ENCODE measurements at regions not wholly inside any gene's neighbourhood (a gene's known extent, or its start where the extent isn't known, plus 50 kb on each side); places are given as distances from the start of the nearest gene placed in this dataset.

- peak; percentile 3 for DNase-seq (ENCODE audit: low spot score)
Observed at GRCh38 chr14:84657911-84658310, 872.0 kb upstream of the FLRT2 start.

- DNase-seq (ENCODE audit: low spot score), result no peak
Observed at GRCh38 chr14:84670796-84671195, 859.1 kb upstream of the FLRT2 start.

DNA sequence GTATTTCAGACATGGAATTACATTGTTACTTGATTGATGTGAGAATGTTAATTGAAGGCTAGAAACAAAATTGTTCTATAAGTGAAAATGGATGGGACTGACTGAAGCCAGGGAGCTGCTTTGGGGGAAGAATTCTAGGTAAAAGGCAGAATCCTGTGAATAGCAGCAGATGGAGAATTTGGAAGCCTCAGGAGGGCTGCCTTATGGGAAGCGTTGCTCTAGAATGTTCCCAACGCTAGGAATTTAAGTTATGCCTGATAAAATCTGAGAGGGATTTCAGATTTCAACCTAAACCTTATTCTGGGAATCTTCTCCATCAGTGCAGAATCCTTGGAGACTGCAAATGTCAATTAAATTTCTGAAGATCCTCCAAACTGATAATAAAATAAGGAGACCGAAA, 858.2 kb upstream of the FLRT2 start:
- DNase-seq (ENCODE audit: low spot score), result no peak

DNA sequence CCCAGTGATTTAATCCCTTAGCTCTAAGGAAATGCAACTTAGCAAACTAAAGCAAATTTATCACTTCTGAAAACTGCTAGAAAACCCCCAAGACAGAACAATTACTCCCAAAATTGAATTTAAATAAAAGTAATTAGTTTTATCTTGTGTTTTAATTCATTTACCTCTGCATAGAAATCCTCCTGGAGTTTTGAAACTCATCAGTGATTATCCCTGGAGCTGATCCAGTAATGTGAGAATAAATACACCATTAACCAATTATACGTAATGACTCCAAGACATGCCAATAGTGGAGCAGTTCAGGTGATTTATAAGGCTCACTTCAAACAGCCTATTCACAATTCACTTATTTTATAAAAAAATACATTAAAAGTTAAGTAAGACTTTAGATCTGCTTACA, 855.3 kb upstream of the FLRT2 start:
- no peak for DNase-seq (ENCODE audit: low spot score)

DNA sequence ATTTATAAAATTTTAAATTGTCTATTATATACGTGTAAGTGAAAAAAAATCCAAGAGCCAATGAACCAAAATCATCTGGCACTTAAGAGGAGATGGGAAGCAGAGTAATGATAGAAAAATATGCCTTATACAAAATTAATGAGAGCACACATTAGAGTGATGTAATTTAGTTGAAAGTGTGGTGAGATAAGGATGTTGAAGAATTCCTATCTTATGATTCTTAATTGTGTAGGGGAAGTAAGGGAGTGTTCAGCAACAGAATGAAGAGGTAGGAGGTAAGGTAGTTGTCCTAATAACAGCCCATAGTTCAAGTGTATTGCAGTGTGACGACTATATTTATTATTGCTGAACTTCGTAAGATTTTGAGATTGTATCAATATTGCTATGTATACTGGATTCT, 843.4 kb upstream of the FLRT2 start:
- no peak for DNase-seq (ENCODE audit: low spot score)

DNA sequence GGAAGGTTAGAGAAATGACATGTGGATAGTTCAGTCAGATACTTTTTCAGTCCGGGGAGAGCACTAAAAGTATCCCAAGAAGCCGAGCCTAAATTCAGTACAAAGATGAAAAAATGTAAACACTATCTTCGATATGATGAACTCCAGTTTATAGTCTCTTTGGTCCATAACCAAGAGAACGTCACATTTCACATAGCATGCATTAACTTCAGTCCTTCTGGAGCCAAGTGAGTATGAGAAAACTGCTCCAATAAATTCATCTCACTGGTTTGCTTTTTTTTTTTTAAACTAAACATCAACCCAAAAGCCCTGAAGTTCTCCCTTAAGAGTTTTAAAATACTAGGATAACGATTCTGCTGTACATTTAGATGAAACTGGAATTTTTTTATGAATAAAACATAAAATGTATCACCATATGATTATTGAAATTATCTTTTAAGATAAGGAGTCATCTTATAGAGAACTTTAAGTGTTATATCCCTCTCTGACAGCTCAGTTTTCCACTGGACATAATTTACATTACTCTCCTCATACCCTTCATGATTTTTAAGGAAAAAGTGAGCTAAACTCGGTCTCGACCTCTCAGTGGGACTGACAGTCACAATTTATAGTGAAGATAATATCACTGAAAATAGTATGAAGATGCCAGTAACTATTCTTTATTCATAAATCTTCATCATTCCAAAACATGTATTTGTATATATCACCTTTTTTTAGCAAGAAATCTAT, 841.5 kb upstream of the FLRT2 start:
- no peak for DNase-seq (ENCODE audit: low spot score)

DNA sequence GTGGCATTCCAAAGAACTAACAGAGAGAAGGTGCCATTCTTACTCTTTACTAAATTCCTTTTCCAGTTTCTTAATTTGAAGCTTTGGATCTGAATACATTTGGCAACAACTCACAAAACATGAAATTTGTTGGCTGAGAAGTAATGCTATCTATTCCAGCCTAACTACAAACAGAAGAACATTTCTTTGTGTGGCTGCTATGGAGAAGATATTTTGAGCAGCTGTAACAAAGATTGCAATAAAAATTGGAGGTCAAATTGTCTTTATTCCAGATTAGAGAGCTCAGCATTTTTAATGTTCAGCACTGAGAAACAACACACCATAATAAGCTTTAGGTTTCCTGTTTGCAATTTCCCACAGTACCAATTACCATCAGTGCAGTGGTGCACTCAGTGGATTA, 835.8 kb upstream of the FLRT2 start:
- no peak for DNase-seq (ENCODE audit: low spot score)

GRCh38 chr14:84704601-84705000, 825.3 kb upstream of the FLRT2 start:
- no peak for DNase-seq (ENCODE audit: low spot score)

DNA sequence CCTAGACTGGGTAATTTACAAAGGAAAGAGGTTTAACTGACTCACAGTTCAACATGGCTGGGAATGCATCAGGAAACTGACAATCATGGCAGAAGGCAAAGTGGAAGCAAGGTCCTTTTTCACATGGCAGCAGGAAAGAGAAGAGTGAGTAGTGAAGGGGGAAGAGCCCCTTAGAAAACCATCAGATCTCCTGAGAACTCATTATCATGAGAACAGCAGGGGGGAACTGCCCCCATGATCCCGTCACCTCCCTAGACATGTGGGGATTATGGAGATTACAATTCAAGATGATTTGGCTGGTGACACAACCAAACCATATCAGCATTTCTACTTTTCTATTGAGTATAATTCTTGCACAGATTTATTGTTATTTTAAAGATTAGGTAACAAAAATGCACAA, 822.1 kb upstream of the FLRT2 start:
- DNase-seq (ENCODE audit: low spot score), result no peak

DNA sequence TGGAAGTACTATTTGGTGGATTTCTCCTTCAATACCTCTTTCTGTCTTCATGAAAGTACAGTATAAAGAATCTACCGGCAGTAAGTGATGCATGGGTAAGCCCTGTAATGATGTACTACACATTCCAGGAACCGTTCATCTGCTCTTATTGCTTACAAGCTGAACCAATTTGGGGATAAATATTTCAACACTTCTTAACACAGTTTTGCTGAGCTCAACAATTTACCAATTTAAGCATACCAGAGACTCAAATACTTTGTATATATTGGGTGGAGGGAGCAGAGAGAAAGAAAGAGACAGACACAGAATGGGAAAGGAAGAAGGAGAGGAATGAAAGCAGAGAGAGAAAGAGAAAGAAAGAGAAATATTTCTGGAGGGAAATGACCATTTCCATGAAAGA, 821.1 kb upstream of the FLRT2 start:
- no peak for DNase-seq (ENCODE audit: low spot score)

- DNase-seq (ENCODE audit: low spot score), result no peak
Observed at GRCh38 chr14:84726471-84726870, 803.5 kb upstream of the FLRT2 start.

DNA sequence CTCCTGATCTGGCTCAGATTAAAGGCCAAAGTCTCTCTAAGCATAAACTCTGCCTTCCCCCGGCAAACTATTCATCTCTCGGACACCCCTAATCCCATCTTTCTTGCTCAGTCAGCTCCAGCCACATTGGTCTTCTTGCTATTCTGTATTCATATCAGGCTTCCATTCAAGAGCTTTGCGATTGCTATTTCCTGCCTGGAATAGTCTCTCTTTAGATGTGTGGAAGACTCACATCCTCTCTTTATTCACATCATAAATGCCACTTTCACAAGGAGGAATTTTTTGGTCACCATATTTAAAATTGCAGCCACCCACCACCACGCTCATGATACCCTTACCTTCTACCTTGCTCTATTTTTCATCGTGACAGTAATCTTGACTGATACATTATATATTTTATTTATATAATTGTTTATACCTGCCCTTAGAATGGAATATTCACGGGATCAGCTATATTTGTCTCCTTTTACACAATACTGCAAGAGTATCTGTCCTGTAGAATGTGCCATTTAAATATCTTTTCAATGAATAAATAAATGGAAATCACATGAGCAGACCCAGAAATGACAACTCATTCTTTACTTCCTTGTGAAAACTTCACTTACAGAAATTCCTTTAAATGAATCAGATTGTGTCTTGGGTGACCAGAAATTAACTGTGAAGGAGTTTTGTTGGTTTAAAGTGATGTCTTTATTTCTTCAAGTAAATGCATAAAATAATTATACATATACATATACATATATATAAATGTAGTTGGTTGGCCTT, 780.6 kb upstream of the FLRT2 start:
- no peak for DNase-seq (ENCODE audit: low spot score)

DNA sequence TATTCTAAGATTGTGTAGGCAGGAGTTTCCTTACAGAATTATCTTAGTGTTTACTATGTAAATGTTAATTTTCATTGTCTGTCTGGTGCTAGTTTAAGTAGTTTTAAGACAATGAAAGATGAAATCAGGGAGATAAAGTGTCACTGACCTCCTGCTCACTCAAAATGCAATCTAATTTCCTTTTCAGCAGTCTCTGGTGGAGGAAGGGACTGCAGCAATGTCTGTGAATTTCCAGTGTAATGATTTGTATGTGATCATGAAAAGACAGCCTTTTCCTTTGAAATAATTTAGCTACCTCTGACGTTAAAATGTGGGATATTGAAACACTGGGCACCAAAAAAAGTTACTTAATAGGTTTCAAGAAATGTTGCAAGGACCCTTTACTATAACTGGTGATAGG, 779.7 kb upstream of the FLRT2 start:
- DNase-seq (ENCODE audit: low spot score), result no peak

DNA sequence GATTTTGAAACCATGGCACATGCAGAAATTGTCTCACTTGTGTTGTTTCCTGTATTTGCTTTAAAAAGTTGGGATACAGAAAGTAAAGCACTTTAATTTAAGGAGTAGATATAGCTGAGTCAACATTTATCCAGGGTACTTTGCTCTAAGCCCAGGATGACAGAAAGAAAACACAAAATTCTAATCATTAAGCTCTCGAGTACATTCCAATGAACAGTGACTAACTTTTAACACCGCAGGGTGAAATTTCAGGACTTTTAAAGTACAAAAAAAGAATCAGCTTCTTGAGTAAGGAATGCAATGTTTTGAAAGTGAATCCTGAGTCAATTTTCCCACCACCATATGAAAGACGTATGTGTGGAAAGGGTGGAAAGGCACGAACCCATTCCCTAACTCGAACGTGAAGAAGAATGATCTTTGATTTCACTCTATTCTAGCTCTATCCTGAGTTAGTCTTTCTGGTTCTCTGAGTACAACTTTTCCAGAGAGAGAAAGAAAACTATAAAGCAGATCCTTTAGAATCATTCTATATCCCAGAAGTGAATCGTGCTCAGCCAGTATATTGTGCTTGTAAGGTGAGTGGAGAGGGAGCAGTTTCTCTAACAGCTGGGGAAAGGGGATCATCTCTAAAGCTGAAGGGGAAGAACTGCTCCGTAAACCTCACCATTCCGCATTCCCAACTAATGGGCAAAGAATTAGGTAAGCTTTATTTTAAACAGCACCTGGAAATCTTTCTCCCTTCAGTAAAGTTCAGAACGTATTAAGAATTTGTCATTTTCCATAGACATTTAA, 779.0 kb upstream of the FLRT2 start:
- DNase-seq (ENCODE audit: low spot score), result no peak

GRCh38 chr14:84751745-84752144, 778.2 kb upstream of the FLRT2 start:
- DNase-seq (ENCODE audit: low spot score), result no peak

DNA sequence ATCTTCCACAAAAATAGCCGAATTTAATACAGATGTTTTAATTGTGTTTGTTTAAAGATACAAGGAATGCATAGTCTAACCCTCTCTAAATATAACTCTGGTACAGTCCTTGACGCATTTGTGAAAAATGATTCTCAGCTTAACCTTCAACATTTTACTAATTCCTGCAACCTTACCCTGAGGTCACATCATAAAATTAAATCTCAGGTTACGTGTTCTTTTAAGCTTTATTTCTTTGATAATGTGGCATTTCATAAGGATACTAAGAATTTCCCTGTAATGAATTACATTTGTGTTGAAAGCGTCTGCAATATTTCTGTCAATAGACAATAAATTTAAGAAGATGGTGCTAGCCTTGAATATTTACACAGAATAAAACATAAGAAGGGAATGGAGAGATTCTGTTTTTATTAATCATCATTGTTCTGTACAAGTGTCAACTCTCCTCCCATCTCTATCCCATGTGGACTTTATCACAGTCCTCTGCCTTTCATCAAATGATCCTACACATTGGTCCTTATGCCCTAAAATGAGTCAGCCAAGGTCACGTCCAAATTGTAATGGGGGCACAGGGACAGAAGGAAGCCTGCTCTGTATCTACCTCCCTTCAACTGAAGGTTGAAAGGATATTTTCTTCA, 769.3 kb upstream of the FLRT2 start:
- DNase-seq (ENCODE audit: low spot score), result no peak

DNA sequence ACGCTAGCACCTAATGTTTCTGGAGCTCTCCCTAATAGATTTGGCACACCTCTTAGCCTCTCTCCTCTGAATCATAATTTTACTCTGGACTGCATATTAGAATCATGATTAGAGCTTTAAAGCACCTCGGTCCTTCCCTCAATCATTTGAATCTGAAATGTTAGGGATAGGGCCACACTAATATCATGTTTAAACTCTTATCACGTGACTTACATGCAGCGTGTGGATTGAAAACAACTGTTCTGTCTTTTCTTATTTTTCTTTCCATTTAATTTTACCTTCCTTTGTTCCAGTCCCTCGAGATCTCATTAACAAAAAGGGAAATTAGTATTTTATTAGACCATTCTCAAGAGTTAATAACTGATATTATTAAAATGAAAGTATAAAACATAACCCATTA, 762.5 kb upstream of the FLRT2 start:
- DNase-seq (ENCODE audit: low spot score), result no peak

DNA sequence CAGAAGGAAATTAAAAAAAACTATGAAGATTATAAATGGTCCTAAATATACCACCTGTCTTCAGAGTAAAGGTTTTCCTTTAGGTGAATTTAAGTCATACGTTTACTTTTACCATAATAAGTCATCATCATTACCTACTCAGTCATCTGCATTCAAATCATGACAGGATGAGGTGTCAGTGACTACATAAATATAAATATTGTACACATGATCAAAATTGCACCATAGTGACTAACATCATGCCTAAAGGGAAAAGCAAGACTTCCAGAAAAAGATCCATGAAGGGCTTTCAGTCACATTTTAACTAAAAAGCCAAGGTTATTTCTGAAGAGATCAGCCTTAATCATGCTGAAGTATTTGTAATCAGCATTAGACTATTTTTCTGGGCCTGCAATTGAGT, 759.9 kb upstream of the FLRT2 start:
- no peak for DNase-seq (ENCODE audit: low spot score)

DNA sequence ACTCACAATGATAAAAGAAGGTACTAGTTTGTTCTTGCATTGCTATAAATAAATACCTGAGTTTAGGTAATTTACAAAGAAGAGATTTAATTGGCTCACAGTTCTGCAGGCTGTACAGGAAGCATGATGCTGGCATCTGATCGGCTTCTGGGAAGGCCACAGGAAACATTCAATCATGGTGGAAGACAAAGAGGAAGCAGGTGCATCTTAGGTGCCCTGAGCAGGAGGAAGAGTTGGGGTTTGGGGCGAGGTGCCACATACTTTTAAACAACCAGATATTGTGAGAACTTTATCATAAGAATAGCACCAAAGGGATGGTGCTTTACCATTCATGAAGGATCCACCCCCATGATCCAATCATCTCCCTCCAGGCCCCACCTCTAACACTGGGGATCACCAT, 752.6 kb upstream of the FLRT2 start:
- no peak for DNase-seq (ENCODE audit: low spot score)

- no peak for DNase-seq (ENCODE audit: low spot score)
Observed at GRCh38 chr14:84782902-84783301, 747.0 kb upstream of the FLRT2 start.

GRCh38 chr14:84783511-84783910, 746.4 kb upstream of the FLRT2 start:
- no peak for DNase-seq (ENCODE audit: low spot score)

GRCh38 chr14:84785996-84786395, 743.9 kb upstream of the FLRT2 start:
- no peak for DNase-seq (ENCODE audit: low spot score)

GRCh38 chr14:84789012-84789411, 740.9 kb upstream of the FLRT2 start:
- no peak for DNase-seq (ENCODE audit: low spot score)

All from Ammon's horn (tissue), 1 donor.